SK-N-SH treated with all-trans-retinoic acid at 6 μM for 48 hours (cell line): ENCODE measurements at regions not wholly inside any gene's neighbourhood (a gene's known extent, or its start where the extent isn't known, plus 50 kb on each side); places are given as distances from the start of the nearest gene placed in this dataset.

Source experiments
- RARB ChIP-seq: fragments of 250-450 bp; sonication (Bioruptor Pico); IDR thresholded peaks from 2 replicates; pipeline ENCODE4 v1.8.0; 2021; ENCODE audit warnings: mild to moderate bottlenecking, moderate library complexity
- ZFP3 ChIP-seq: fragments of 250-450 bp; sonication (Bioruptor Pico); IDR thresholded peaks from 2 replicates; pipeline ENCODE4 v1.5.0; 2020; ENCODE audit warnings: mild to moderate bottlenecking, moderate library complexity
- ZFP30 ChIP-seq: fragments of 450-650 bp; formaldehyde crosslinking; IDR thresholded peaks from 2 replicates; pipeline ENCODE4 v1.5.0; 2022; ENCODE audit warnings: mild to moderate bottlenecking, moderate library complexity
- TF ChIP-seq, protein P1 (sequence below): fragments of 250-450 bp; sonication (Bioruptor Pico); IDR thresholded peaks from 2 replicates; pipeline ENCODE4 v1.8.0; 2020; ENCODE audit warnings: mild to moderate bottlenecking, moderate library complexity, borderline replicate concordance
- TF ChIP-seq, protein P2 (sequence below): fragments of 250-450 bp; sonication (Bioruptor Pico); IDR thresholded peaks from 2 replicates; pipeline ENCODE4 v1.5.1; 2021; ENCODE audit warnings: mild to moderate bottlenecking, moderate library complexity
- TF ChIP-seq, protein P3 (sequence below): fragments of 250-450 bp; sonication (Bioruptor Pico); IDR thresholded peaks from 2 replicates; pipeline ENCODE4 v1.5.1; 2020; ENCODE audit warnings: low read depth, mild to moderate bottlenecking, moderate library complexity

DNA sequence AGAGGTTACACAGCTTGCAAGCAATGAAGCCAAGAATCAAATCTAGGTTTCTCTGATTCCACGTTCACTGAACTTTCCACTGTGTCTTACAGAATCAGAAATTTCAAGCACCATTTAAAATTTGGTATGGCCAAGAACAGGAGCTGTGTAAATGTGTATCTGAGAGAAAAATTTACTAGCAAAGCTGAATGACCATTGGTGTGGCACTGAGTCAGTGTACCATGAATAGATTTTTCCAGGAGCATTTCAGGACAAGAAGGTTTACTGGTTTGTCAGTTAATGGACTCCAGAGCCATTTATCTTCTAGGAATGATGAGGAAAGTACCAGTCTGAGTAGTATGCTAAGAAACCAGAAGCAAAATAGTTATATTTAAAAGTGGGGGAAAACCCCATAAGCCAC lies 269.4 kb upstream of the FAT3 start:
- TF ChIP-seq ZFP30 (CRISPR knock-in tag) (no peak), ZFP3 (CRISPR knock-in tag) (no peak), RARB (CRISPR knock-in tag) (no peak)
- TF ChIP-seq, protein P1, sequence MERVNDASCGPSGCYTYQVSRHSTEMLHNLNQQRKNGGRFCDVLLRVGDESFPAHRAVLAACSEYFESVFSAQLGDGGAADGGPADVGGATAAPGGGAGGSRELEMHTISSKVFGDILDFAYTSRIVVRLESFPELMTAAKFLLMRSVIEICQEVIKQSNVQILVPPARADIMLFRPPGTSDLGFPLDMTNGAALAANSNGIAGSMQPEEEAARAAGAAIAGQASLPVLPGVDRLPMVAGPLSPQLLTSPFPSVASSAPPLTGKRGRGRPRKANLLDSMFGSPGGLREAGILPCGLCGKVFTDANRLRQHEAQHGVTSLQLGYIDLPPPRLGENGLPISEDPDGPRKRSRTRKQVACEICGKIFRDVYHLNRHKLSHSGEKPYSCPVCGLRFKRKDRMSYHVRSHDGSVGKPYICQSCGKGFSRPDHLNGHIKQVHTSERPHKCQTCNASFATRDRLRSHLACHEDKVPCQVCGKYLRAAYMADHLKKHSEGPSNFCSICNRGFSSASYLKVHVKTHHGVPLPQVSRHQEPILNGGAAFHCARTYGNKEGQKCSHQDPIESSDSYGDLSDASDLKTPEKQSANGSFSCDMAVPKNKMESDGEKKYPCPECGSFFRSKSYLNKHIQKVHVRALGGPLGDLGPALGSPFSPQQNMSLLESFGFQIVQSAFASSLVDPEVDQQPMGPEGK (CRISPR knock-in tag) = no peak
- TF ChIP-seq, protein P2, sequence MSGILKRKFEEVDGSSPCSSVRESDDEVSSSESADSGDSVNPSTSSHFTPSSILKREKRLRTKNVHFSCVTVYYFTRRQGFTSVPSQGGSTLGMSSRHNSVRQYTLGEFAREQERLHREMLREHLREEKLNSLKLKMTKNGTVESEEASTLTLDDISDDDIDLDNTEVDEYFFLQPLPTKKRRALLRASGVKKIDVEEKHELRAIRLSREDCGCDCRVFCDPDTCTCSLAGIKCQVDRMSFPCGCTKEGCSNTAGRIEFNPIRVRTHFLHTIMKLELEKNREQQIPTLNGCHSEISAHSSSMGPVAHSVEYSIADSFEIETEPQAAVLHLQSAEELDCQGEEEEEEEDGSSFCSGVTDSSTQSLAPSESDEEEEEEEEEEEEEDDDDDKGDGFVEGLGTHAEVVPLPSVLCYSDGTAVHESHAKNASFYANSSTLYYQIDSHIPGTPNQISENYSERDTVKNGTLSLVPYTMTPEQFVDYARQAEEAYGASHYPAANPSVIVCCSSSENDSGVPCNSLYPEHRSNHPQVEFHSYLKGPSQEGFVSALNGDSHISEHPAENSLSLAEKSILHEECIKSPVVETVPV = no peak
- TF ChIP-seq, protein P3, sequence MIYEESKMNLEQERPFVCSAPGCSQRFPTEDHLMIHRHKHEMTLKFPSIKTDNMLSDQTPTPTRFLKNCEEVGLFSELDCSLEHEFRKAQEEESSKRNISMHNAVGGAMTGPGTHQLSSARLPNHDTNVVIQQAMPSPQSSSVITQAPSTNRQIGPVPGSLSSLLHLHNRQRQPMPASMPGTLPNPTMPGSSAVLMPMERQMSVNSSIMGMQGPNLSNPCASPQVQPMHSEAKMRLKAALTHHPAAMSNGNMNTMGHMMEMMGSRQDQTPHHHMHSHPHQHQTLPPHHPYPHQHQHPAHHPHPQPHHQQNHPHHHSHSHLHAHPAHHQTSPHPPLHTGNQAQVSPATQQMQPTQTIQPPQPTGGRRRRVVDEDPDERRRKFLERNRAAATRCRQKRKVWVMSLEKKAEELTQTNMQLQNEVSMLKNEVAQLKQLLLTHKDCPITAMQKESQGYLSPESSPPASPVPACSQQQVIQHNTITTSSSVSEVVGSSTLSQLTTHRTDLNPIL (CRISPR knock-in tag) = no peak
